Ascending aorta (tissue), 2 donors: ENCODE measurements at regions not wholly inside any gene's neighbourhood (a gene's known extent, or its start where the extent isn't known, plus 50 kb on each side); places are given as distances from the start of the nearest gene placed in this dataset.
"Not testable (repeated sequence)": the region's sequence is repeated elsewhere in the genome, so short reads cannot be mapped to it uniquely, and the experiment has no call there.

Experiments used
- DNase-seq, 2 donors: peaks; one replicate each; pipeline ENCODE4 v3.0.0-alpha.2; 2019; ENCODE audit warnings: low spot score in 2 of 2
- H3K27ac ChIP-seq, 2 donors: fragments of 200-600 bp; sonication (generic); one replicate each; pipeline ENCODE4 v1.5.1; 2016 to 2017; ENCODE audit warnings: mild to moderate bottlenecking in 1 of 2
- H3K27me3 ChIP-seq: fragments of 200-600 bp; sonication (generic); one replicate; pipeline ENCODE4 v1.5.1; 2017
- H3K36me3 ChIP-seq, 2 donors: fragments of 200-600 bp; sonication (generic); one replicate each; pipeline ENCODE4 v1.5.1; 2016
- H3K4me1 ChIP-seq, 2 donors: fragments of 200-600 bp; sonication (generic); one replicate each; pipeline ENCODE4 v1.5.1; 2016 to 2017; ENCODE audit warnings: mild to moderate bottlenecking in 1 of 2
- H3K4me3 ChIP-seq, 2 donors: fragments of 200-600 bp; sonication (generic); one replicate each; pipeline ENCODE4 v1.5.1; 2016 to 2017; ENCODE audit warnings: mild to moderate bottlenecking in 1 of 2
- H3K9me3 ChIP-seq, 2 donors: fragments of 200-600 bp; sonication (generic); one replicate each; pipeline ENCODE4 v1.5.1; 2016
- intact Hi-C: fragments of 100-400 bp; cut with DNase I; formaldehyde crosslinking; loops from one replicate; pipeline ENCODE4 v1.15.1; 2023
- TF ChIP-seq, protein P1 (sequence below), 3 experiments: fragments of 200-600 bp in 2 of 3; fragments of 450-650 bp in 1 of 3; sonication (generic) in 2 of 3; IDR thresholded peaks; one replicate each; pipeline ENCODE4 v1.5.1; 2016 to 2019; ENCODE audit warnings: antibody characterized with exemption in 3 of 3, mild to moderate bottlenecking in 1 of 3, moderate library complexity in 1 of 3

DNA sequence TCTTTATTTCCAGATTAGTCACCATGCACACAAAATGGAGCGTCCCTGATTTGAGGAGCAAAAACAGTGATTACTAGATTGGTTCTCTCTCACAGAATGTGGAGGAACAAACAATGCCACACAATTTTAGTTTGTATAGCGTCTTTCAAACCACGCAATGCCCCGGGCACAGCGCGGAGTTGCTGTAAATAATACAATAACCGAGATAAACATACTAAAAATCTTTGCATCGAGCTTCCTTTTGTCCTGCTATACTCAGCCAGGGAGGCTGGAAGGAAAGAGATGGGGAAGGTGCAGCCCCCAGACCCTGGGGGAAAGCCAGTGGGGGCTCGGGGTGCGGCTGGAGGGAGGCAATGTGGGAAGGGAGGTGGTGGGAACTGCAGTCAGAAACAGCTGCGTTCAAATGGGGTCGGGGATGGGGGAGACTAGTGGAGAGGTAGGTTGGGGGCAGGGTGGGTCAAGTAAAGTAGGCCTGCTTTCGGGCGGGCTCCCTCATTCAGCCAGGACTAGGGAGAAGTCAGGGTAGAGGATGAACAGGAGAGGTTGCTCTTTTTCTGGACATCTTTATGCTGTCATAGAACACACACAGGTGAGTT is 366.3 kb downstream of the RPS6KC1 start:
- TF ChIP-seq, protein P1, sequence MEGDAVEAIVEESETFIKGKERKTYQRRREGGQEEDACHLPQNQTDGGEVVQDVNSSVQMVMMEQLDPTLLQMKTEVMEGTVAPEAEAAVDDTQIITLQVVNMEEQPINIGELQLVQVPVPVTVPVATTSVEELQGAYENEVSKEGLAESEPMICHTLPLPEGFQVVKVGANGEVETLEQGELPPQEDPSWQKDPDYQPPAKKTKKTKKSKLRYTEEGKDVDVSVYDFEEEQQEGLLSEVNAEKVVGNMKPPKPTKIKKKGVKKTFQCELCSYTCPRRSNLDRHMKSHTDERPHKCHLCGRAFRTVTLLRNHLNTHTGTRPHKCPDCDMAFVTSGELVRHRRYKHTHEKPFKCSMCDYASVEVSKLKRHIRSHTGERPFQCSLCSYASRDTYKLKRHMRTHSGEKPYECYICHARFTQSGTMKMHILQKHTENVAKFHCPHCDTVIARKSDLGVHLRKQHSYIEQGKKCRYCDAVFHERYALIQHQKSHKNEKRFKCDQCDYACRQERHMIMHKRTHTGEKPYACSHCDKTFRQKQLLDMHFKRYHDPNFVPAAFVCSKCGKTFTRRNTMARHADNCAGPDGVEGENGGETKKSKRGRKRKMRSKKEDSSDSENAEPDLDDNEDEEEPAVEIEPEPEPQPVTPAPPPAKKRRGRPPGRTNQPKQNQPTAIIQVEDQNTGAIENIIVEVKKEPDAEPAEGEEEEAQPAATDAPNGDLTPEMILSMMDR (IDR thresholded peaks at IDR 0.05) = no peak
- intact Hi-C loops = no loop called here
- no peaks in the 10 kb centered on the region for H3K4me1 ChIP-seq
- H3K36me3 ChIP-seq = no peaks in the 10 kb centered on the region
- no peaks in the 10 kb centered on the region for H3K9me3 ChIP-seq
- H3K27me3 ChIP-seq = no peaks in the 10 kb centered on the region
- H3K4me3 ChIP-seq = no peak overlapping the region
- H3K27ac ChIP-seq = no peak overlapping the region
- no peak for DNase-seq

GRCh38 chr1:213417846-213418245 is 366.8 kb downstream of the RPS6KC1 start:
- intact Hi-C loops = no loop called here

DNA sequence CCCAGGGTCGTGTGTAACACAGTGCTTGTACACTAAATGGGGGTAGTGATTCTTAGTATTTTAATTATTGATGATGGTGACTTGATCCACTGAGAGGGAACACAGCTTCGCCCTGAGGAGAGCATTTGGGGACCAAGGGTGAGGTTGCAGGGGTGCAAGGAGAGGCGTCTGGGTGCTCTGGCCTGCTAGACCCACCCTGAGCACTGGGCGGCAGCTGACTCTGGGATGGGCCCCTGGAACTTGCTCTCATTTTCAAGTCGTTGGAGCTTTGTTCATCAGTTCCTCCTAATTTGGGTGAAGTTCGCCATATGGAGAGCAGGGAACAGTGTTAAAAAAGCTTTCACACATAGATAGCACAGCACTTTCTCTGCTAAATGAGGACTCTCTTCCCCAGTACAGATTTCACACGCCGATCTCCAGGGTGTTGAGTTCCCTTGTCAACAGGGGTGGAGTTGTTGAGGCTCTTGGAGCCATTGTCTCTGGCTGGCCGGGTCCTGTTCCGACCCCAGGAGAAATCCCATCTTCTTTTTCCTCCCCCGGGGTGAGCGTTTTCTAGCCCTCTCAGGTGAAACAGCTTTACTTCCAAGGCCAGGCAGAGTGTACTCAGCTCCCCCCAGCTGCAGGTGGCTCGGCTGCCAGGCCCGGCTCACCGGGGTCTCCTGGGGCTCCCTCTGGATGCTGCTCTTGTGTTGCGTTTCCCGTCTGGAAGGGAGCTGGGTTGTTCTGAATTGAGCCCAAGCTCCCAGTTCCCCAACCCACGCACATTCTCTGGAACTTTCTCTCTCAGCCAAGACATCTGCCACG is 367.4 kb downstream of the RPS6KC1 start:
- Histone ChIP-seq H3K27me3 (no peaks in the 10 kb centered on the region), H3K4me3 (no peak overlapping the region), H3K27ac (no peak overlapping the region), H3K4me1 (no peaks in the 10 kb centered on the region), H3K36me3 (no peaks in the 10 kb centered on the region), H3K9me3 (no peaks in the 10 kb centered on the region)
- intact Hi-C loops = no loop called here
- no peak for DNase-seq
- TF ChIP-seq, protein P1 (IDR thresholded peaks at IDR 0.05) = no peak

More at GRCh38 chr1:213417846-213418245, 366.8 kb downstream of the RPS6KC1 start:
- no peak for DNase-seq
- H3K4me1 ChIP-seq = no peaks in the 10 kb centered on the region
- no peaks in the 10 kb centered on the region for H3K27me3 ChIP-seq
- TF ChIP-seq, protein P1 (IDR thresholded peaks at IDR 0.05) = no peak
- no peaks in the 10 kb centered on the region for H3K36me3 ChIP-seq
- no peak overlapping the region for H3K4me3 ChIP-seq
- no peaks in the 10 kb centered on the region for H3K9me3 ChIP-seq
- no peak overlapping the region for H3K27ac ChIP-seq

GRCh38 chr1:213419401-213420030 is 368.5 kb downstream of the RPS6KC1 start:
- H3K4me3 ChIP-seq = no peak overlapping the region
- no peaks in the 10 kb centered on the region for H3K4me1 ChIP-seq
- no peaks in the 10 kb centered on the region for H3K27me3 ChIP-seq
- H3K36me3 ChIP-seq = no peaks in the 10 kb centered on the region
- H3K27ac ChIP-seq = no peak overlapping the region
- TF ChIP-seq, protein P1 (IDR thresholded peaks at IDR 0.05) = no peak
- no peaks in the 10 kb centered on the region for H3K9me3 ChIP-seq
- no peak for DNase-seq
- intact Hi-C loops = no loop called here

- H3K4me1 ChIP-seq, intact Hi-C loops, DNase-seq, H3K9me3 ChIP-seq, H3K27me3 ChIP-seq, H3K27ac ChIP-seq, H3K36me3 ChIP-seq, H3K4me3 ChIP-seq: not testable (repeated sequence)
Measured at GRCh38 chr1:213421178-213421577, 370.1 kb downstream of the RPS6KC1 start.

- H3K27me3 ChIP-seq = no peaks in the 10 kb centered on the region
- H3K27ac ChIP-seq = no peak overlapping the region
- intact Hi-C loops = no loop called here
- no peaks in the 10 kb centered on the region for H3K4me1 ChIP-seq
- no peaks in the 10 kb centered on the region for H3K36me3 ChIP-seq
- no peak for DNase-seq
- TF ChIP-seq, protein P1 (IDR thresholded peaks at IDR 0.05) = no peak
- H3K9me3 ChIP-seq = no peaks in the 10 kb centered on the region
- H3K4me3 ChIP-seq = no peak overlapping the region
Measured at GRCh38 chr1:213423041-213423440, 372.0 kb downstream of the RPS6KC1 start.
